ENCODE measurements at regions not wholly inside any gene's neighbourhood (a gene's known extent, or its start where the extent isn't known, plus 50 kb on each side); places are given as distances from the start of the nearest gene placed in this dataset.

DNA sequence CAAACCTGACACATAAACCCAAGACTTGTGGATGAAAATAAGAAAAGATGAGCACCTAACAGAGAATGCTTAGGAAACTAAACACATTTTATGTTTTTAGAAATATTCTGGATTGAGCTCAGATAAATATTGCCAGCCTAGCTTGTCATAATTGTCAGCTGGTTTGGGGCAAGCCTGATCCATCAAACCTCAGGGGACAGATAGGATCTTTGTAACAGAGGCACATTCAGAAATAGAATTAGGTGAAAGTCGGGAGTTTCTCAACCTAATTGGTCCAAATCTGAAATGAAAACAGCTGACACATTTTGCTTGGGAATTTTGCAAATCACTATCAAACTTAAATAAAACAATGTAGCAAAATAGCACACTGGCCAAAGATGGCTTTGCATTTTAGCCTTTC lies 503.7 kb downstream of the ANXA1 start:
- no peak for TF ChIP-seq POLR2A (IDR thresholded peaks at IDR 0.05)
- TF ChIP-seq, protein P1, sequence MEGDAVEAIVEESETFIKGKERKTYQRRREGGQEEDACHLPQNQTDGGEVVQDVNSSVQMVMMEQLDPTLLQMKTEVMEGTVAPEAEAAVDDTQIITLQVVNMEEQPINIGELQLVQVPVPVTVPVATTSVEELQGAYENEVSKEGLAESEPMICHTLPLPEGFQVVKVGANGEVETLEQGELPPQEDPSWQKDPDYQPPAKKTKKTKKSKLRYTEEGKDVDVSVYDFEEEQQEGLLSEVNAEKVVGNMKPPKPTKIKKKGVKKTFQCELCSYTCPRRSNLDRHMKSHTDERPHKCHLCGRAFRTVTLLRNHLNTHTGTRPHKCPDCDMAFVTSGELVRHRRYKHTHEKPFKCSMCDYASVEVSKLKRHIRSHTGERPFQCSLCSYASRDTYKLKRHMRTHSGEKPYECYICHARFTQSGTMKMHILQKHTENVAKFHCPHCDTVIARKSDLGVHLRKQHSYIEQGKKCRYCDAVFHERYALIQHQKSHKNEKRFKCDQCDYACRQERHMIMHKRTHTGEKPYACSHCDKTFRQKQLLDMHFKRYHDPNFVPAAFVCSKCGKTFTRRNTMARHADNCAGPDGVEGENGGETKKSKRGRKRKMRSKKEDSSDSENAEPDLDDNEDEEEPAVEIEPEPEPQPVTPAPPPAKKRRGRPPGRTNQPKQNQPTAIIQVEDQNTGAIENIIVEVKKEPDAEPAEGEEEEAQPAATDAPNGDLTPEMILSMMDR (IDR thresholded peaks at IDR 0.05), result no peak

All from heart left ventricle (tissue), 13 donors.